ENCODE measurements at regions not wholly inside any gene's neighbourhood (a gene's known extent, or its start where the extent isn't known, plus 50 kb on each side); places are given as distances from the start of the nearest gene placed in this dataset.
"Not testable (repeated sequence)": the region's sequence is repeated elsewhere in the genome, so short reads cannot be mapped to it uniquely, and the experiment has no call there.

- Histone ChIP-seq H3K36me3 (no peaks in the 10 kb centered on the region), H3K27ac (no peak overlapping the region), H3K4me1 (peaks cover 0 to 22% (median 9%) of the 10 kb centered on the region in 6 donors), H3K9me3 (no peaks in the 10 kb centered on the region), H3K27me3 (replicated peaks in 1 of 7) (peaks cover 0 to 54% (median 4%) of the 10 kb centered on the region in 7 donors), H3K4me3 (peak overlapping the region in 7 of 8 donors; percentile 0 to 65 (median 27))
- WGBS, 5 donors, result 7 to 11% (median 8%) methylated on average over 13 to 36 of the region's 36 CpGs
- peak; percentile 75 to 96 (median 91) for TF ChIP-seq CTCF (IDR thresholded peaks at IDR 0.05 in 8 of 11, conservative IDR thresholded peaks at IDR 0.05 in 3 of 11)
- TF ChIP-seq POLR2A (IDR thresholded peaks at IDR 0.05), result no peak
- TF ChIP-seq POLR2AphosphoS5 (IDR thresholded peaks at IDR 0.05), result peak in 2 of 3 donors; percentile 41 to 55
- intact Hi-C loops (cut with DNase I; ENCODE audit: low total_unique reads), result loop anchor here (5.0 kb wide), 1 partner anchor 620 kb away; no protein-coding TSS in a partner anchor
- peak; percentile 95 for DNase-seq
Observed at GRCh38 chr13:27362064-27362751, 62.2 kb upstream of the GTF3A start.

- not testable (repeated sequence) for H3K36me3 ChIP-seq, H3K4me3 ChIP-seq, H3K27ac ChIP-seq, DNase-seq, H3K9me3 ChIP-seq
- H3K4me1 ChIP-seq, result peaks cover 0 to 22% (median 9%) of the 10 kb centered on the region in 6 donors
- intact Hi-C loops (cut with DNase I; ENCODE audit: low total_unique reads), result loop anchor here (5.0 kb wide), 1 partner anchor 619 kb away; no protein-coding TSS in a partner anchor
- whole genome bisulfite sequencing, 5 donors, result 72 to 99% (median 83%) methylated on average over 5 of the region's 5 CpGs
- H3K27me3 ChIP-seq (replicated peaks in 1 of 7), result peaks cover 0 to 62% (median 4%) of the 10 kb centered on the region in 7 donors
Observed at GRCh38 chr13:27363637-27364036, 60.8 kb upstream of the GTF3A start.

- no peak for TF ChIP-seq POLR2AphosphoS5 (IDR thresholded peaks at IDR 0.05)
- TF ChIP-seq POLR2A (IDR thresholded peaks at IDR 0.05), result no peak
- no peak for TF ChIP-seq CTCF (IDR thresholded peaks at IDR 0.05 in 8 of 11, conservative IDR thresholded peaks at IDR 0.05 in 3 of 11)
- H3K4me3 ChIP-seq, result no peak overlapping the region
- intact Hi-C loops (cut with DNase I; ENCODE audit: low total_unique reads), result no loop called here
Observed at GRCh38 chr13:27367570-27367969, 56.8 kb upstream of the GTF3A start.

GRCh38 chr13:27370305-27370872 lies 54.0 kb upstream of the GTF3A start:
- no peaks in the 10 kb centered on the region for H3K36me3 ChIP-seq
- intact Hi-C loops (cut with DNase I; ENCODE audit: low total_unique reads), result loop anchor here (5.0 to 10.0 kb wide), 2 partner anchors 344 to 457 kb away; no protein-coding TSS in a partner anchor
- H3K4me3 ChIP-seq, result no peak overlapping the region
- TF ChIP-seq POLR2AphosphoS5 (IDR thresholded peaks at IDR 0.05), result no peak
- TF ChIP-seq POLR2A (IDR thresholded peaks at IDR 0.05), result no peak
- no peak for TF ChIP-seq CTCF (IDR thresholded peaks at IDR 0.05 in 8 of 11, conservative IDR thresholded peaks at IDR 0.05 in 3 of 11)
- WGBS, 5 donors, result 77 to 89% (median 83%) methylated on average over 12 of the region's 12 CpGs
- H3K9me3 ChIP-seq, result no peaks in the 10 kb centered on the region
- no peak overlapping the region for H3K27ac ChIP-seq
- peaks cover 0 to 10% (median 5%) of the 10 kb centered on the region in 6 donors for H3K4me1 ChIP-seq
- peaks cover 0 to 61% (median 0%) of the 10 kb centered on the region in 7 donors for H3K27me3 ChIP-seq (replicated peaks in 1 of 7)
- DNase-seq, result no peak

More at GRCh38 chr13:27367570-27367969, 56.8 kb upstream of the GTF3A start:
- no peak for DNase-seq
- Histone ChIP-seq H3K27me3 (replicated peaks in 1 of 7) (peaks cover 0 to 45% (median 0%) of the 10 kb centered on the region in 7 donors), H3K36me3 (no peaks in the 10 kb centered on the region), H3K27ac (no peak overlapping the region), H3K4me1 (peaks cover 0 to 2% (median under 1%) of the 10 kb centered on the region in 6 donors), H3K9me3 (no peaks in the 10 kb centered on the region)
- WGBS, 5 donors, result 79 to 91% (median 80%) methylated on average over 5 of the region's 5 CpGs

Data from spleen (tissue), 11 donors.